H1 (cell line): ENCODE measurements at regions not wholly inside any gene's neighbourhood (a gene's known extent, or its start where the extent isn't known, plus 50 kb on each side); places are given as distances from the start of the nearest gene placed in this dataset.

Experiments
- CBX5 ChIP-seq: fragments of 300-800, 300-1000 bp; sonication (generic); IDR thresholded peaks from 2 replicates; pipeline ENCODE4 v1.7.1; 2016; ENCODE audit warnings: antibody characterized with exemption, low read length, low read depth
- EGR1 ChIP-seq: IDR thresholded peaks from 2 replicates; pipeline ENCODE4 v1.6.1; 2011; ENCODE audit warnings: low read depth, low read length, borderline replicate concordance
- EP300 ChIP-seq, 2 experiments: IDR thresholded peaks; 1 replicate in 1 of 2; 2 replicates in 1 of 2; pipeline ENCODE4 v1.6.1; 2011 to 2012; ENCODE audit warnings: low read depth in 2 of 2, low read length in 2 of 2, mild to moderate bottlenecking in 2 of 2, borderline replicate concordance in 1 of 2, inconsistent platforms in 1 of 2, moderate library complexity in 1 of 2
- EZH2 ChIP-seq: fragments of 200-600 bp; sonication (generic); IDR thresholded peaks from 2 replicates; pipeline ENCODE4 v1.7.1; 2012; ENCODE audit warnings: low read depth, mild to moderate bottlenecking, moderate library complexity, low read length, inconsistent platforms; ENCODE audit not compliant: severe bottlenecking
- GABPA ChIP-seq: IDR thresholded peaks from 2 replicates; pipeline ENCODE4 v1.6.1; 2011; ENCODE audit warnings: mild to moderate bottlenecking, low read length, moderate library complexity, borderline replicate concordance; ENCODE audit not compliant: insufficient read depth
- JUN ChIP-seq: IDR thresholded peaks from 2 replicates; pipeline ENCODE4 v1.6.1; 2011; ENCODE audit warnings: low read depth, mild to moderate bottlenecking, improper control_type of control experiment, low read length
- POLR2AphosphoS5 ChIP-seq: IDR thresholded peaks from 2 replicates; pipeline ENCODE4 v1.6.1; 2011; ENCODE audit warnings: low read depth, low read length
- SAP30 ChIP-seq: fragments of 300-600 bp; sonication (generic); IDR thresholded peaks from 2 replicates; pipeline ENCODE4 v1.7.1; 2012; ENCODE audit warnings: low read length, moderate library complexity, mild to moderate bottlenecking, inconsistent platforms; ENCODE audit not compliant: insufficient read depth, insufficient replicate concordance
- SIN3A ChIP-seq, 2 experiments: IDR thresholded peaks in 1 of 2; conservative IDR thresholded peaks in 1 of 2; 2 replicates each; pipeline ENCODE4 v1.6.1; 2011 to 2012; ENCODE audit warnings: low read length in 2 of 2, improper control_type of control experiment in 1 of 2, low read depth in 1 of 2, mild to moderate bottlenecking in 1 of 2
- SRF ChIP-seq: IDR thresholded peaks from 2 replicates; pipeline ENCODE4 v1.6.1; 2011; ENCODE audit warnings: mild to moderate bottlenecking, low read depth, low read length, moderate library complexity
- TAF1 ChIP-seq: IDR thresholded peaks from 2 replicates; pipeline ENCODE4 v1.6.1; 2011; ENCODE audit warnings: mild to moderate bottlenecking, low read depth, low read length
- TEAD4 ChIP-seq: IDR thresholded peaks from 2 replicates; pipeline ENCODE4 v1.6.1; 2012; ENCODE audit warnings: low read depth, low read length, inconsistent platforms, mixed read lengths
- ZNF274 ChIP-seq: IDR thresholded peaks from 2 replicates; pipeline ENCODE4 v1.7.0; 2012; ENCODE audit warnings: low read length, borderline replicate concordance; ENCODE audit errors: extremely low read depth
- TF ChIP-seq, protein P1 (sequence below), 3 experiments: IDR thresholded peaks; 1 replicate in 2 of 3; 2 replicates in 1 of 3; pipeline versions ENCODE4 v1.5.1 to v1.6.1; 2011; ENCODE audit warnings: low read length in 3 of 3, mild to moderate bottlenecking in 3 of 3, inconsistent platforms in 2 of 3, low read depth in 1 of 3, moderate library complexity in 1 of 3; ENCODE audit not compliant: insufficient read depth in 1 of 3; ENCODE audit errors: control extremely low read depth in 1 of 3

DNA sequence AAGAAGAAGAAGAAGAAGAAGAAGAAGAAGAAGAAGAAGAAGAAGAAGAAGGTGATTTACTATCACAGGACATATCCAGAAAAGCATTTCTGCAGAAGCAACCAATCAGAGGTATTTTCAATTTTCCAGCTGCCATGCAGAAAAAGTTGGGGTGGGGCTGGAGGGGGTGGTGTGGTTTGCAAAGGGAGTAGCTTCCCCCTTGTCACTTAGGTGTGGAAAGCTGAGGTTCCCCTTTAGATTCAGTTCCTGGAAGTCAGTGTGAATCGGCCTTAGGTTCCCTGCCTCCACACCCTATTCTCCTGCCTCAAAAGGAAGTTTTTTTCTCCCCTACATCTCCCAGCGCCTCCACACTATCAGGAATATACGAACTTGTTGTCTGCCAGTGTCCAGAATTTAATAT is 276.7 kb upstream of the ARRDC4 start:
- TF ChIP-seq EGR1 (no peak), TAF1 (no peak), EZH2 (no peak), ZNF274 (no peak), SRF (no peak), GABPA (no peak), TEAD4 (no peak), EP300 (IDR thresholded peaks at IDR 0.05; ENCODE audit: borderline replicate concordance in 1 of 2, low read depth in 2 of 2, low read length in 2 of 2) (no peak), POLR2AphosphoS5 (no peak), SIN3A (conservative IDR thresholded peaks at IDR 0.05 in 1 of 2, IDR thresholded peaks at IDR 0.05 in 1 of 2; ENCODE audit: low read depth in 1 of 2, low read length in 2 of 2) (no peak), JUN (no peak), SAP30 (no peak), CBX5 (no peak)
- TF ChIP-seq, protein P1, sequence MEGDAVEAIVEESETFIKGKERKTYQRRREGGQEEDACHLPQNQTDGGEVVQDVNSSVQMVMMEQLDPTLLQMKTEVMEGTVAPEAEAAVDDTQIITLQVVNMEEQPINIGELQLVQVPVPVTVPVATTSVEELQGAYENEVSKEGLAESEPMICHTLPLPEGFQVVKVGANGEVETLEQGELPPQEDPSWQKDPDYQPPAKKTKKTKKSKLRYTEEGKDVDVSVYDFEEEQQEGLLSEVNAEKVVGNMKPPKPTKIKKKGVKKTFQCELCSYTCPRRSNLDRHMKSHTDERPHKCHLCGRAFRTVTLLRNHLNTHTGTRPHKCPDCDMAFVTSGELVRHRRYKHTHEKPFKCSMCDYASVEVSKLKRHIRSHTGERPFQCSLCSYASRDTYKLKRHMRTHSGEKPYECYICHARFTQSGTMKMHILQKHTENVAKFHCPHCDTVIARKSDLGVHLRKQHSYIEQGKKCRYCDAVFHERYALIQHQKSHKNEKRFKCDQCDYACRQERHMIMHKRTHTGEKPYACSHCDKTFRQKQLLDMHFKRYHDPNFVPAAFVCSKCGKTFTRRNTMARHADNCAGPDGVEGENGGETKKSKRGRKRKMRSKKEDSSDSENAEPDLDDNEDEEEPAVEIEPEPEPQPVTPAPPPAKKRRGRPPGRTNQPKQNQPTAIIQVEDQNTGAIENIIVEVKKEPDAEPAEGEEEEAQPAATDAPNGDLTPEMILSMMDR (IDR thresholded peaks at IDR 0.05; ENCODE audit: control extremely low read depth in 1 of 3, insufficient read depth in 1 of 3, low read depth in 1 of 3, low read length in 3 of 3), result no peak
